ENCODE measurements at regions not wholly inside any gene's neighbourhood (a gene's known extent, or its start where the extent isn't known, plus 50 kb on each side); places are given as distances from the start of the nearest gene placed in this dataset.

DNA sequence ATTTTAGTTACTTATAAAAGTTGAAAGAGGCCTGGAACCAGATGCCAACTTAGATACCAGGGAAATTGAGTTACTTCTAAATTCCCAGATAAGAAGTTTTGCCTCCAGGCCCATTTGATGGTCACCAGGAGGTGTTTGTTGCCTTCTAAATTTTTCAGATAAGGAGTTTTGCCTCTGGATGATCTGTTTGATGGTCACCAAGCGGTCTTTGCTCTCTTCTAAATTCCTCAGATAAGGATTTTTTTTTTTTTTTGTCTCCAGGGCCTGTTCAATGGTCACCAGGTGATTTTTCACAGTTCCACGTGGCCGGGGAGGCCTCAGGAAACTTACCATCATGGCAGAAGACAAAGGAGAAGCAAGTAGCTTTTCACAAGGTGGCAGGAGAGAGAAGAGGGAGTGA is 66.5 kb downstream of the FAM9B start:
- TF ChIP-seq, protein P1, sequence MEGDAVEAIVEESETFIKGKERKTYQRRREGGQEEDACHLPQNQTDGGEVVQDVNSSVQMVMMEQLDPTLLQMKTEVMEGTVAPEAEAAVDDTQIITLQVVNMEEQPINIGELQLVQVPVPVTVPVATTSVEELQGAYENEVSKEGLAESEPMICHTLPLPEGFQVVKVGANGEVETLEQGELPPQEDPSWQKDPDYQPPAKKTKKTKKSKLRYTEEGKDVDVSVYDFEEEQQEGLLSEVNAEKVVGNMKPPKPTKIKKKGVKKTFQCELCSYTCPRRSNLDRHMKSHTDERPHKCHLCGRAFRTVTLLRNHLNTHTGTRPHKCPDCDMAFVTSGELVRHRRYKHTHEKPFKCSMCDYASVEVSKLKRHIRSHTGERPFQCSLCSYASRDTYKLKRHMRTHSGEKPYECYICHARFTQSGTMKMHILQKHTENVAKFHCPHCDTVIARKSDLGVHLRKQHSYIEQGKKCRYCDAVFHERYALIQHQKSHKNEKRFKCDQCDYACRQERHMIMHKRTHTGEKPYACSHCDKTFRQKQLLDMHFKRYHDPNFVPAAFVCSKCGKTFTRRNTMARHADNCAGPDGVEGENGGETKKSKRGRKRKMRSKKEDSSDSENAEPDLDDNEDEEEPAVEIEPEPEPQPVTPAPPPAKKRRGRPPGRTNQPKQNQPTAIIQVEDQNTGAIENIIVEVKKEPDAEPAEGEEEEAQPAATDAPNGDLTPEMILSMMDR (IDR thresholded peaks at IDR 0.05) = no peak
- TF ChIP-seq ZFX (IDR thresholded peaks at IDR 0.05; ENCODE audit: borderline replicate concordance) = no peak
